Activated CD8-positive, alpha-beta T cell treated with anti-CD3 and anti-CD28 coated beads for 36 hours (primary cell): ENCODE measurements at regions not wholly inside any gene's neighbourhood (a gene's known extent, or its start where the extent isn't known, plus 50 kb on each side); places are given as distances from the start of the nearest gene placed in this dataset.

Source experiments
- ATAC-seq: fragments of 200-7000 bp; cut with Tn5 transposase; one replicate; pipeline ENCODE4 v1.10.0; 2021; ENCODE audit warnings: mild to moderate bottlenecking, moderate library complexity
- CTCF ChIA-PET: fragments of 350-600 bp; sonication (Branson Sonifier 250); formaldehyde crosslinking; loops from one replicate; lab custom pipeline; 2021; ENCODE audit warnings: antibody characterized with exemption; lab: Charles Lee
- POLR2A ChIA-PET: fragments of 350-600 bp; sonication (Branson Sonifier 250); formaldehyde crosslinking; loops from one replicate; lab custom pipeline; 2021; ENCODE audit warnings: antibody characterized with exemption; lab: Charles Lee
- DNase-seq: peaks from one replicate; pipeline ENCODE4 v3.0.0-alpha.2; 2020
- H3K27ac Mint-ChIP-seq: one replicate; pipeline ENCODE4 v1.8.0; 2021; ENCODE audit warnings: mild to moderate bottlenecking, mixed read lengths
- H3K27me3 Mint-ChIP-seq: one replicate; pipeline ENCODE4 v1.8.0; 2021; ENCODE audit warnings: mixed read lengths
- H3K36me3 Mint-ChIP-seq: one replicate; pipeline ENCODE4 v1.8.0; 2021; ENCODE audit warnings: low read depth, mixed read lengths
- H3K4me1 Mint-ChIP-seq: one replicate; pipeline ENCODE4 v1.8.0; 2021; ENCODE audit warnings: low read depth, mixed read lengths
- H3K4me3 Mint-ChIP-seq: one replicate; pipeline ENCODE4 v1.8.0; 2021; ENCODE audit warnings: mild to moderate bottlenecking, moderate library complexity, mixed read lengths
- H3K9me3 Mint-ChIP-seq: one replicate; pipeline ENCODE4 v1.8.0; 2021; ENCODE audit warnings: mixed read lengths
- intact Hi-C: fragments of 100-400 bp; cut with micrococcal nuclease; formaldehyde crosslinking; loops from one replicate; pipeline ENCODE4 v1.10.0; 2022
- TF ChIP-seq, protein P1 (sequence below): fragments of 200-600 bp; IDR thresholded peaks from one replicate; pipeline ENCODE4 v1.8.0; 2022; ENCODE audit warnings: antibody characterized with exemption, mild to moderate bottlenecking

DNA sequence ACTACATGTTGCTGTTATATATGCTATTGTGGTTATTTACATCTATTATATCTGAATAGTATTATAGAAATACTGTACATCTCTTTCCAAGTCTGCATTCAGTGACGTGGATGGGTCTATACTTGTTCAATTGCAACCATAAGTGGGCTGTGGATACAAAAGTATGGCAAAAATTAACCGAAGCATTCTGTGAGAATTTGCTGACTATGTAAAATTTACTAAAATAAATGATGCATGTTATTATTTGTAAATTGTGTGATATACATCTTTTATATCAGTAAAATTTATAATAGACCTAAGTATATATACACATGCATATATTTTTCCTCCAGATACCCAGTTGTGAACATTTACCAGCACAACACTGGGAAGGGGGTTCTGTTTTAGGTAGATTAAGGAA, 215.1 kb downstream of the NECTIN3 start:
- Mint-ChIP-seq H3K4me1 (peaks cover 16% of the 10 kb centered on the region), H3K27ac (no peak overlapping the region), H3K9me3 (no peaks in the 10 kb centered on the region), H3K4me3 (no peak overlapping the region), H3K36me3 (no peaks in the 10 kb centered on the region), H3K27me3 (no peaks in the 10 kb centered on the region)
- DNase-seq: no peak
- TF ChIP-seq, protein P1, sequence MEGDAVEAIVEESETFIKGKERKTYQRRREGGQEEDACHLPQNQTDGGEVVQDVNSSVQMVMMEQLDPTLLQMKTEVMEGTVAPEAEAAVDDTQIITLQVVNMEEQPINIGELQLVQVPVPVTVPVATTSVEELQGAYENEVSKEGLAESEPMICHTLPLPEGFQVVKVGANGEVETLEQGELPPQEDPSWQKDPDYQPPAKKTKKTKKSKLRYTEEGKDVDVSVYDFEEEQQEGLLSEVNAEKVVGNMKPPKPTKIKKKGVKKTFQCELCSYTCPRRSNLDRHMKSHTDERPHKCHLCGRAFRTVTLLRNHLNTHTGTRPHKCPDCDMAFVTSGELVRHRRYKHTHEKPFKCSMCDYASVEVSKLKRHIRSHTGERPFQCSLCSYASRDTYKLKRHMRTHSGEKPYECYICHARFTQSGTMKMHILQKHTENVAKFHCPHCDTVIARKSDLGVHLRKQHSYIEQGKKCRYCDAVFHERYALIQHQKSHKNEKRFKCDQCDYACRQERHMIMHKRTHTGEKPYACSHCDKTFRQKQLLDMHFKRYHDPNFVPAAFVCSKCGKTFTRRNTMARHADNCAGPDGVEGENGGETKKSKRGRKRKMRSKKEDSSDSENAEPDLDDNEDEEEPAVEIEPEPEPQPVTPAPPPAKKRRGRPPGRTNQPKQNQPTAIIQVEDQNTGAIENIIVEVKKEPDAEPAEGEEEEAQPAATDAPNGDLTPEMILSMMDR: no peak
- no peak for ATAC-seq
- CTCF ChIA-PET: no interaction called here
- intact Hi-C loops: no loop called here
- POLR2A ChIA-PET: no interaction called here

GRCh38 chr3:111292117-111292516, 220.5 kb downstream of the NECTIN3 start:
- POLR2A ChIA-PET: interaction anchor here (1.1 kb wide), 1 partner anchor 23 kb away, joined by 3 read pairs; no protein-coding TSS in a partner anchor
- Mint-ChIP-seq H3K27ac (no peak overlapping the region), H3K9me3 (no peaks in the 10 kb centered on the region), H3K36me3 (no peaks in the 10 kb centered on the region), H3K4me3 (no peak overlapping the region), H3K4me1 (no peaks in the 10 kb centered on the region), H3K27me3 (no peaks in the 10 kb centered on the region)
- CTCF ChIA-PET: no interaction called here
- ATAC-seq (no peak), DNase-seq (no peak)
- intact Hi-C loops: no loop called here
- TF ChIP-seq, protein P1: no peak

DNA sequence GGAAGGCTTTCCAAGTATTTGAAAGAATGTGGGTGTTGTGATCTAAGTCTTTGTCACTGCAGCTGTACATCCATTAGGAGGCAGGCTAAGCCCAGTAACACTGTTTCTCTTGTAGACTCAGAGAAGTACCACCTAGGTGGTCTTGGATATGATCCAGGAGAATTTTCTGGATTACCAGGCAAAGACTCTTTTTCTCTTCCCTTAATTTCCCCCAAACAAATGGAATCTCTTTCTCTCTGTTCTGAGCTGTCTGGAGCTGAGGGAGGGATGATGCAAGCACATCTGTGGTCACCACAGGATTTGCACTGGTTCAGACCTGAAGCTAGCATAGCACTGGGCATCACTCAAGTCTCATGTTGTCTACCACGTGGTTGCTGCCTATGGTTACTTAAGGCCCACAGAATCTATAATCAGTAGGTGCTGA, 227.6 kb downstream of the NECTIN3 start:
- H3K36me3 Mint-ChIP-seq: no peaks in the 10 kb centered on the region
- DNase-seq (no peak), ATAC-seq (peak; percentile 24)
- ChIA-PET POLR2A (no interaction called here), CTCF (interaction anchor here (0.7 kb wide), 1 partner anchor 39 kb away, joined by 3 read pairs; no protein-coding TSS in a partner anchor)
- H3K9me3 Mint-ChIP-seq: no peaks in the 10 kb centered on the region
- intact Hi-C loops: no loop called here
- H3K4me1 Mint-ChIP-seq: peaks cover 10% of the 10 kb centered on the region
- TF ChIP-seq, protein P1: no peak
- no peak overlapping the region for H3K4me3 Mint-ChIP-seq
- H3K27ac Mint-ChIP-seq: no peak overlapping the region
- no peaks in the 10 kb centered on the region for H3K27me3 Mint-ChIP-seq

- intact Hi-C loops: no loop called here
- POLR2A ChIA-PET: no interaction called here
These were observed 229.7 kb downstream of the NECTIN3 start for GRCh38 chr3:111301238-111301798.

GRCh38 chr3:111302063-111302462, 230.4 kb downstream of the NECTIN3 start:
- DNase-seq (no peak), ATAC-seq (no peak)
- Mint-ChIP-seq H3K27ac (no peak overlapping the region), H3K4me1 (peaks cover 13% of the 10 kb centered on the region), H3K27me3 (no peaks in the 10 kb centered on the region), H3K9me3 (no peaks in the 10 kb centered on the region), H3K36me3 (no peaks in the 10 kb centered on the region), H3K4me3 (no peak overlapping the region)
- TF ChIP-seq, protein P1: no peak
- POLR2A ChIA-PET: no interaction called here
- intact Hi-C loops: no loop called here
- CTCF ChIA-PET: no interaction called here

More at GRCh38 chr3:111301238-111301798, 229.7 kb downstream of the NECTIN3 start:
- Mint-ChIP-seq H3K4me1 (peaks cover 13% of the 10 kb centered on the region), H3K4me3 (no peak overlapping the region), H3K36me3 (no peaks in the 10 kb centered on the region), H3K9me3 (no peaks in the 10 kb centered on the region), H3K27me3 (no peaks in the 10 kb centered on the region), H3K27ac (no peak overlapping the region)
- CTCF ChIA-PET: no interaction called here
- ATAC-seq (peak; percentile 20), DNase-seq (no peak)
- TF ChIP-seq, protein P1: no peak
